ENCODE measurements at regions not wholly inside any gene's neighbourhood (a gene's known extent, or its start where the extent isn't known, plus 50 kb on each side); places are given as distances from the start of the nearest gene placed in this dataset.

GRCh38 chr13:42498521-42498920 lies 75.4 kb upstream of the TNFSF11 start:
- TF ChIP-seq CTCF (IDR thresholded peaks at IDR 0.05; ENCODE audit: insufficient read depth, low read length) (no peak), REST (IDR thresholded peaks at IDR 0.05; ENCODE audit: insufficient replicate concordance, low read depth) (no peak), POLR2AphosphoS5 (IDR thresholded peaks at IDR 0.05; ENCODE audit: low read depth) (no peak), SPI1 (IDR thresholded peaks at IDR 0.05; ENCODE audit: borderline replicate concordance, low read depth) (no peak), GABPA (IDR thresholded peaks at IDR 0.05; ENCODE audit: low read depth) (no peak)

All from HL-60 (cell line).